ENCODE measurements at regions not wholly inside any gene's neighbourhood (a gene's known extent, or its start where the extent isn't known, plus 50 kb on each side); places are given as distances from the start of the nearest gene placed in this dataset.

GRCh38 chr1:182735343-182735742, 51.0 kb upstream of the RGS8 start:
- no peaks in the 10 kb centered on the region for H3K27me3 Mint-ChIP-seq
- no peak overlapping the region for H3K27ac Mint-ChIP-seq
- H3K9me3 Mint-ChIP-seq, result peaks cover 2% of the 10 kb centered on the region
- H3K36me3 Mint-ChIP-seq, result no peaks in the 10 kb centered on the region
- H3K4me1 Mint-ChIP-seq, result no peaks in the 10 kb centered on the region
- ATAC-seq, result no peak
- H3K4me3 Mint-ChIP-seq, result no peak overlapping the region

- H3K4me1 Mint-ChIP-seq, result no peaks in the 10 kb centered on the region
- H3K27ac Mint-ChIP-seq, result no peak overlapping the region
- peaks cover 2% of the 10 kb centered on the region for H3K9me3 Mint-ChIP-seq
- ATAC-seq, result peak; percentile 36
- no peak overlapping the region for H3K4me3 Mint-ChIP-seq
- H3K36me3 Mint-ChIP-seq, result no peaks in the 10 kb centered on the region
- H3K27me3 Mint-ChIP-seq, result no peaks in the 10 kb centered on the region
Observed at GRCh38 chr1:182739545-182739944, 50.0 kb upstream of the NPL start.
